ENCODE measurements at regions not wholly inside any gene's neighbourhood (a gene's known extent, or its start where the extent isn't known, plus 50 kb on each side); places are given as distances from the start of the nearest gene placed in this dataset.

DNA sequence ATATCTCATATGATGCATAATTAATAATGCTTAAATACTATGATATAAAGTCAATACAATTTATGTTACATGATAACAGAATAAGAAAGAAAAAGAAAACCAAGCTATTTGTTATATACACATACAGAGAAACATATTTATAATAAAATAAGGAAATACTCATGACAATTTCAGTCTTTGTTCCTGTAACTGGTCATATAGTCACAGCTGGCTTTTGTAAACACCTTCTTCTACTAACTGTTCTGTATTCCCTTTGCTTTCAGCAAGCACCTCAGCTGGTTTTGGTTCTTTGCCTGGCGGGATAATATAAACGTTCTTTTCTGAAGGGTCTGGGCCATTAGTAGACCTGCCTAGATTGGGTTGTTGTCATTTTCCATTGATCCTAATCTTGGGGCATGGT, 158.5 kb downstream of the COPS8 start:
- no peak for DNase-seq (ENCODE audit: low read depth in 2 of 2)

- DNase-seq (ENCODE audit: low read depth in 2 of 2), result no peak
Measured at GRCh38 chr2:237244976-237245646, 159.4 kb downstream of the COPS8 start.

GRCh38 chr2:237250599-237250998, 163.4 kb downstream of the COL6A3 start:
- no peak for DNase-seq (ENCODE audit: low read depth in 2 of 2)

- no peak for DNase-seq (ENCODE audit: low read depth in 2 of 2)
Measured at GRCh38 chr2:237251986-237252385, 162.0 kb downstream of the COL6A3 start.

- no peak for DNase-seq (ENCODE audit: low read depth in 2 of 2)
Measured at GRCh38 chr2:237253046-237253702, 160.8 kb downstream of the COL6A3 start.

DNA sequence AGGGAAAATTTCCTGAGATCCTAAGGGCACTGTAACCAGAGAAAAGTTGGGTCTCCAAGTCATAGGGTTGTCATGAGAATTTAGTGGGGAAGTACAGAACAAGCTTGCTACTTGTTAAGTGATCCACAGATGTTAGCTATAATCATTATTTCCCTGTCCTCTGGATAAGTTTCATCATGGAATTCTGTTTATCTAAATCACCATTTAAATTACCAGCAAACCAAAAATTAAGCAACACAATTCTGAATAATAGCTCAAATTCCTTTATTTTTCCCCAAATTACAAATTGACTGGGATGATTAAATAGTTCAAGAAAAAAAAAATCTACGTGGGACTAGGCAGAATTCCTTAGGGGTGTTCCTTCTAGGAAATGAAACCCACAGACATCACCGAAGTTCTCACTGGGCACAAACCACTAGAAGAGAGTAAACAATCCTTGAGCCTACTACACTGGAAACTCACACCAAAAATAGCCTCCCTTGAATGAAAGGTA, 159.5 kb downstream of the COL6A3 start:
- DNase-seq (ENCODE audit: low read depth in 2 of 2), result no peak

DNA sequence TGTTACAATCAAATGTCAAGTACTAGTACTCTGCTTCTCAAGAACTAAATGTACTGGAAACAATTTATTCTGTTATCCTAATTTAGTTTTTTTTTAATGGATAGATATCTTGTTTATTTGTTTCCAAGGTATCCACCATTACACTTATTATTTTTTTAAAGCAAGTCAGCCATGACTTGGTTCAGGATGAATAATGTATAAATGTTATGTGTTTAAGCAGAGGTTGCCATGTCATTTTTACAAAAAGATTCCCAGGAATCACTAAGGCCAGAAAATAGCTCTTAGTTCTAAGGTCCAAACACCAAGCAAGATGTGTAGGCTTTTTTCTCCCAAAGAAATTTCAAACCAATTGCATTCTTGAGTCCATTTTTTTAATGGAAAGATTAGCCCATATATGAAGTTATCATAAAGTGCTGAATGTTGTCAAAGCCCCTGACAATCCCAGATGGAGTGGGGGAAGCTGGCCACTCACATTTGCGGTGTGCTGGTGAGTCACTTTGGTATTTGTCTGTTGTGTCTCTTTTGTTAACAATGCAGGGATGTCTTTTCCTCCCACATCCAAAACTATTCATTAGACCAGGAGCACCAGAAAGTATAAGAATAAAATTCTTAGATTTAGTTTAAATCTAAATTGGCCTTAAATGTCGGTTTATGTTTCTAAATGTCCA, 158.9 kb downstream of the COL6A3 start:
- no peak for DNase-seq (ENCODE audit: low read depth in 2 of 2)

- no peak for DNase-seq (ENCODE audit: low read depth in 2 of 2)
Measured at GRCh38 chr2:237256887-237257286, 157.1 kb downstream of the COL6A3 start.

DNA sequence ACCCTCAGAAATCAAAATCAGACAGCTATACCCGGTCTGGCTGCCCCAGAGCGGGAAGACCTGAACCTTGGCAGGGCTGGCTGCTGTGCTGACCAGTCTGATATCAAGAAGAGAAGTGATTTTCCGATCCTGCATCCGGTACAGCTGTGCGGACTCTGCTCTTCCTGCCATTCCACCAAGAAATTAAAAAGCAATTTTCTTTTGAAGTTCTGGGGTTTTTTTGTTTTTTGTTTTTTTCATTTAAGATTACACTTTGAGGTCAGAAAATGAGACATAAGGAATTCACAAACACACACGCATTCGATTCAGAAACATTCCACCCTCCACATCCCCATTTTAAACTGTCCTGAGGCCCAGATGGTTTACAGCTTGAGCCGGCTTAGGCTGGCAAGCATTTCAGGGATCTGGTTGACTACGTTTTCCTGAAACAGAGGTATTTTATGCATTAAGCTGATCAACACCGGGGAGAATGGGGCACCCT, 156.5 kb downstream of the COL6A3 start:
- DNase-seq (ENCODE audit: low read depth in 2 of 2), result no peak

DNA sequence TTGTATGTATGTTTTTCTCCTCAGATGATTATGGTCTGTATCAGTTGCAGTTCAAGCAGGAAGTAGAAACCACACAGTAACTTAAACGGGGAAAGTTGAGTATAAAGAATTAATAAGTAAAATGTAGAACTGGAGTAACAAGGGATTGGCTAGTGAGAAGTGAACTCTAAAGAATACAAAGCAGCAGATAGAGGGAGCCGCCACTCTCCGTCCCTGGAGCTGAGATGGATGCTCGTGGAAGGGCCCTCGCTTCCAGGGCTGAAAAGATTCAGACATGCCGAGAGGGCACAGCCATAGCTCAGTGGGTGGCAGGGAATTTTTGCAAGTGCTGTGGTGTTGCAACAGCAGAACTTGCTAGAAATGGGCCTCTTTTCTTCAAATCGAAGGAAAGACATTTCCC, 155.8 kb downstream of the COL6A3 start:
- no peak for DNase-seq (ENCODE audit: low read depth in 2 of 2)

DNA sequence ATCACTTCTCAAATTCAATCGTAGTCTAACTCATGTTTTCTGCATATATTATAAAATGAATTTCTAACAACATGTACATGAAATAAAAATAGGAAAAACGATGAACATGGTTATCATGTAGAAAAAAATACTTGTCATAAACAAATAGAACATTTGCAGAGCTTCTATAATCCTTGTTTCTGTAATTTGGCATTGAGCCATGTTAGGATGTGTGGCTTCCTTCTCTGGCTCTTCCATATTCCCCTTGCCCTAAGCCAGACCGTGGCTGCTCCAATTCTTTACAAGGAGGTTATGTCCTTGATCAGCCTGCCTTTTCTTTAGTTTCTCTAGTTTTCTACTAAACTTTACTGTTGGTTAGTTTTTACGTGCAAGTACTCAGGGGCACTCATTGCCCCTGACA, 155.3 kb downstream of the COL6A3 start:
- no peak for DNase-seq (ENCODE audit: low read depth in 2 of 2)

DNA sequence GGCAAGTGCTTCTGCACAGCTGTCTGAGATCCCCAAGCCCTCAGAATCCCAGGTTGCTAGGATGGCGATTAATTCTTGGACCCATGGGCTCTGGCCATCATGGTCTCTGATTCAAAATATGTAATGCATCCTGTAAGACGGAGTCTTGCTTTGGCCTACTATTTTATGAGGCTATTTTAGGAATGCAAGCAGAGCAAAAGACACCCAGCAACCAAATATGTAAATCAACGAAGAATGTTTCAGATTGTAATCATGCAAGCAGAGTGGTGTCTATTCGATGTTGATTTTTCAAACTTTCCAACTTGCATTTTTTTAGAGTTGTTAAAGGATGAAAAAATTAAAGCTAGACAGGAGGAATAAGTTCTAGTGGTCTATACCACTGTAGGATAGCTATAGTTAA, 154.8 kb downstream of the COL6A3 start:
- no peak for DNase-seq (ENCODE audit: low read depth in 2 of 2)

DNA sequence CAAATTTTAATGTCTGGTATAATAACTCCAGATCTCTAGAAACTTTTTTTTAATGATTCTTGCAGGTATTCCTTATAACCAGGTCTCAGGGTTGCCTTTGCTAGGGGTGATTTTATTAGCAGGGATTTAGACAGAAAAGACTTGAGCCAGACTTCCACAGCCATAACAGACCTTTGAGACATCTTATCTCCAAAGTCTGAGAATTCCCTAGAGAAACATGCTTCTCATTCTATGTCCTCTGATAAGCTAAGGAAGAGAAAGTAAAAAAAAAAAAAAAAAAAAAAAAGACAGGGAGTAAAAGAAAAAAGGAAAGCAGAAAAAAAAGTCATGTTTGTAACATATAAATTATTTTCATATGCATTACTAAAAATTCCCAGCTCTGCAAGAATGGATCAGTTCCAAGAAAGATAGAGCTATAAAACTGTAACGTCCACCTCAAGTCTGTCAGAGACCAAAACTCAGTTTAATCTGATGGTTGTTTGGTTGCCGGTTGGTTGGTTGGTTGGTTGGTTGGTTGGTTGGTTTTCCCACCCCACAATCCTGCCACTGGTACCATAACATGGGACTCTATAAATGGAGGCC, 153.8 kb downstream of the COL6A3 start:
- DNase-seq (ENCODE audit: low read depth in 2 of 2), result no peak

DNA sequence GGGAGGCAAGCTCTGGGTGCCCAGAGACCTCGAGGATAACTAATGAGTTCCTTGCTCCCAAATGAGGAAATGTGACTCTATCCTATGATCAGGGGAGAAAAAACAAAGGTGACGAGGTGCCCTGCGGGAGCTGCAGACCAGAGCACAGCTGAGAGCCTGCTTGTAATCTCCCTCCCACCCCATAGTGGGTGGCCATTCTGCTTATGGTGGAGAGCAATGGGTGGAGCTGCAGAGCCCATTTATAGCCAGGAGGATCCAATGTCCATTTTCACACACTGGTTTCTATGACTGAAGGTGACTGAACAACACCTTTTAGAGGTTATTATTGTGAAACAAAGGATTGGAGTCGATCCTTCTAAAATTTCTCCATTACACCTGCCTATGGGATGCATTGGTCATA, 153.3 kb downstream of the COL6A3 start:
- no peak for DNase-seq (ENCODE audit: low read depth in 2 of 2)

DNA sequence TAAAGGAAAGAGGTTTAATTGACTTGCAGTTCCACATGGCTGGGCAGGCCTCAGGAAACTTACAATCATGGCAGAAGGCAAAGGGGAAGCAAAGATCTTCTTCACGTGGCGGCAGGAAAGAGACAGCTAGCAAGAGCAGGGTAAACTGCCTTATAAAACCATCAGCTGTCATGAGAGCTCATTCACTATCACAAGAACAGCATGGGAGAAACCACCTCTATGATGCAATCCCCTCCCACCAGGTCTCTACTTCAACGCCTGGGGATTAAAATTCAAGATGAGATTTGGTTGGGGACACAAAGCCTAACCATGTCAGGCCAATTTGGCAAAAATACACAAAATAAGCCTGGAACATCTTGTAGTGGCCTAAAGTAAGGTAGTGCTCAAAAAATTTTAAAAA, 152.6 kb downstream of the COL6A3 start:
- DNase-seq (ENCODE audit: low read depth in 2 of 2), result no peak

DNA sequence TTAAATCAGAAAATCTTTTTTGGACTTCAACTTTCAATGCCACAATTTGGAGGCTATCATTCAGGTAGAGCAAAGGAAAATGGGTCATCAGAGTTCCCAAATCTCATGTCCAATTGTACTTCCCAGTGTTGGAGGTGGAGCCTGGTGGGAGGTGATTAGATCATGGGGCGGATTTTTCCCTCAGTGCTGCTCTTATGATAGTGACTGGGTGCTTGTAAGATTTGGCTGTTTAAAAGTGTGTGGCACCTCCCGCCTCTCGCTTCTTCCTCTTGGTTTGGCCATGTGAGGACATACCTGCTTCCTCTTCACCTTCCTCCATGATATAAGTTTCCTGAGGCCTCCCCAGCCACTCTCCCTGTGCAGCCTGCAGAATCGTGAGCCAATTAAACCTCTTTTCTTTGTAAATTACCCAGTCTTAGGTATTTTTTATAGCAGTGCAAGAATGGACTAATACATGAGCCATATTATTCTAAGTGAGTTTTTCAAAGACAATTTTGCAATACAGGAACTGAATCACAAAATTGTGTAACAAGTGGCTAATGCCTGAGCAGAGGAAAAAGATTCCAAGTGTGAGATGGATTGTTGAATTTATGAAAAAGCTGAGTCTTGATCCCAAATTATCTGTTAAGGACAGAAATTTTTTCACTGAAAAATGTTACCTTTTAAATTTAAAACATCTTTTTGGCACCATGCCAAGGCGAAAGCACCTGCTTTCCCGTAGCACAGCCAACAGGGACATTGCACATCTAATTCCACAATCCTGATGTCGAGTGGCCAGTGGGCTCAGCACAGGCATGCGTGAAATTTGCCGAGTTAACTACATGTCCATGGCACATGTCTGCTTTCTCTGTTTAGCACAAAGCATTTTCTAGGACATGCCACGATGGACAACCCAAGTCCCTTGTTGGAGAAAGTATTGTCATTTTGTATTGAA, 150.9 kb downstream of the COL6A3 start:
- no peak for DNase-seq (ENCODE audit: low read depth in 2 of 2)

DNA sequence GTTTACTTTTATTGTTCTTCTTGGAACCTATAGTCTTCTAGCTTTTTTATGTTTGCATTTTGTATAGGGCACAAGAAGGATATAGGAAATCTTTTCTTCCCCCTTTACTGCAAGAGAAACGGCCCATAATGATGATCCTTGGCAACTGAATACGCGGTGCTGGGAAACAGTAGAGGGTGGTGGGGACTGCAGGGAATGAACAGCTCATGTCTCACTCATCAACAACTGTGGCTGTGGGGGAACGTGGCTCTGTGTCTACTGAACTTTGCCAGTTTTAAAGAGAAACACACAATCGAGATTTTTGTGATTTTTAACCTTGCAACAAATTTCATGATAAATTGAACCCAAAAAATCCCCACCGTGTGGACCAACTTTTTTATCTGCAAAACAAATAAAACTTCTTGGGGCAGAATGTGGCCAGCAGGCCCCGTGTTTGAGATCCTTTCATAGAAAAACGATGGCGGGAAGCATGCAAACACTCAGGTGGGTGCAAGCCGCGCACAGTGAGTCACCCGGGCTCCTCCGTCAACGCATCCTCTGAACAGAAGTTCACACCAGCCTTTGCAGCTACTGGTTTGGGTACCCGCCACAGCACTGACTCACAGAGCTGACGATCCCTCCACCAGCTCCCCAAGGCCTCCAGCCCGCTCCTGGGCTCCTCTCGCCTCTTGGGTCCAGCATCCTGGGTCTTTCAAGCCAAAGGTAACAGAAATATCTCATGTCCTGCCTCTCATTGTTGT, 149.3 kb downstream of the COL6A3 start:
- no peak for DNase-seq (ENCODE audit: low read depth in 2 of 2)

GRCh38 chr2:237268004-237268708, 145.8 kb downstream of the COL6A3 start:
- DNase-seq (ENCODE audit: low read depth in 2 of 2), result no peak

DNA sequence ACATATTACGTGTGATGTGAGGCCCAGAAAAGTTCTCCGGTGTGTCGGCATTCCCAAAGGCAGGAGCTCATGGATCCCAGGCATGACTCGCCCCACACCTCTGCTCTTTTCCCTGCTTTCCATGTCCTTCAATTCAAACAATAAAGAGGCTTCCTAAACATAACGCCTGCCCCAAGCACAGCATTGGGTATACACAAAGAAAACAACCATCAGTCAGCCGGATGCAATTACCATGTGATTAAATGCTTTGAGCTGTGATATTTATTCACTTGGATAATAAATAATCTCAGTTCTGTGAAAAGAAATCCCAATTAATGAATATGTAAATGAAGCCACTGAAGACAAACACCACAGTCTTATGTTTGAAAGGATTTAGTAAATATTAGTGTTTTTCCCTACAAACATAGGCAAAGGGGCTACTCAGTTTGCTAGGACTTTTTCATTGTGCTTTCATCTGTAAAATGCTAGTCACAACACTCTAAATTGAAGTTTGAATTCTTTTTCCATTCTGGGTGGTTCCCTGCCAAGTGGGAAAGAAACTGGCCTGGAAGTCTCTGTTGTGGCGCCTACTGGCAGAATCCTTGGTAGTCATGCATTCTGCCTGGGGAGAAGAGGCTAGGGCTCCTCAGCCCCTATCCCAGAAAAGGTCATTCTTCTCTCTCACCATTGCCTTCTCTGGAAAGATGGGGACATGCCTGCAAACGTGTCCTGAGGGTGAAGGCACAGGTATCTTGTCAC, 144.7 kb downstream of the COL6A3 start:
- no peak for DNase-seq (ENCODE audit: low read depth in 2 of 2)
